Upper lobe of left lung (tissue), 6 donors: ENCODE measurements at regions not wholly inside any gene's neighbourhood (a gene's known extent, or its start where the extent isn't known, plus 50 kb on each side); places are given as distances from the start of the nearest gene placed in this dataset.

Experiments
- ATAC-seq, 2 donors: fragments of 200-7000 bp; cut with Tn5 transposase; one replicate each; pipeline ENCODE4 v1.9.1; 2022; ENCODE audit warnings: mild to moderate bottlenecking in 2 of 2, moderate library complexity in 2 of 2; ENCODE audit not compliant: low FRiP score in 2 of 2
- DNase-seq, 2 donors: peaks; one replicate each; pipeline ENCODE4 v3.0.0-alpha.2; 2019 to 2020
- H3K27ac ChIP-seq, 4 donors: fragments of 200-600 bp; sonication (generic); one replicate each; pipeline ENCODE4 v1.5.1; 2016 to 2019
- H3K27me3 ChIP-seq, 4 donors: fragments of 200-600 bp; sonication (generic); one replicate each; pipeline ENCODE4 v1.5.1; 2017 to 2019
- H3K36me3 ChIP-seq, 4 donors: fragments of 200-600 bp; sonication (generic); one replicate each; pipeline ENCODE4 v1.5.1; 2016 to 2019
- H3K4me1 ChIP-seq, 4 donors: fragments of 200-600 bp; sonication (generic); one replicate each; pipeline ENCODE4 v1.5.1; 2018 to 2019
- H3K4me3 ChIP-seq, 4 donors: fragments of 200-600 bp; sonication (generic); one replicate each; pipeline ENCODE4 v1.5.1; 2017 to 2019; ENCODE audit warnings: mild to moderate bottlenecking in 2 of 4, moderate library complexity in 1 of 4
- H3K9me3 ChIP-seq, 4 donors: fragments of 200-600 bp; sonication (generic); one replicate each; pipeline ENCODE4 v1.5.1; 2018 to 2019
- CTCF ChIP-seq, 6 experiments: fragments of 450-650 bp in 4 of 6; fragments of 200-600 bp in 2 of 6; sonication (generic) in 2 of 6; IDR thresholded peaks; one replicate each; pipeline ENCODE4 v1.5.1; 2016 to 2019; ENCODE audit warnings: antibody characterized with exemption in 6 of 6
- EP300 ChIP-seq, 4 donors: sonication (generic); formaldehyde crosslinking; IDR thresholded peaks; one replicate each; pipeline ENCODE4 v1.5.1; 2017; ENCODE audit warnings: antibody characterized with exemption in 4 of 4, control low read depth in 2 of 4
- POLR2A ChIP-seq, 4 donors: fragments of 450-650 bp; IDR thresholded peaks; one replicate each; pipeline ENCODE4 v1.5.1; 2016 to 2017; ENCODE audit warnings: antibody characterized with exemption in 4 of 4, mild to moderate bottlenecking in 2 of 4
- POLR2AphosphoS5 ChIP-seq, 2 donors: sonication (generic); formaldehyde crosslinking; IDR thresholded peaks; one replicate each; pipeline ENCODE4 v1.5.1; 2017; ENCODE audit warnings: antibody characterized with exemption in 2 of 2
- WGBS, 2 donors: methylation state at CpG; one replicate each; pipeline ENCODE4 v1.1.5; 2017 to 2018; 5-methylcytosine and 5-hydroxymethylcytosine counted together
- donor health status: DM: no; HTN: no; CAD: no; lungs with moderate emphysema.
- donor health status: DM: no; HTN: yes; CAD: no; lungs with severe emphysema.

GRCh38 chr10:3532644-3533043 is 252.4 kb downstream of the KLF6 start:
- Histone ChIP-seq H3K36me3 (no peaks in the 10 kb centered on the region), H3K4me1 (no peaks in the 10 kb centered on the region), H3K27ac (no peak overlapping the region), H3K4me3 (no peak overlapping the region), H3K9me3 (no peaks in the 10 kb centered on the region), H3K27me3 (no peaks in the 10 kb centered on the region)
- 88 to 91% methylated on average over 12 of the region's 12 CpGs for WGBS, 2 donors
- ATAC-seq (no peak), DNase-seq (peak in 1 of 2 donors; percentile 22)
- TF ChIP-seq EP300 (IDR thresholded peaks at IDR 0.05): no peak
- TF ChIP-seq POLR2AphosphoS5 (IDR thresholded peaks at IDR 0.05): no peak
- TF ChIP-seq POLR2A (IDR thresholded peaks at IDR 0.05): no peak

- Histone ChIP-seq H3K27me3 (no peaks in the 10 kb centered on the region), H3K36me3 (no peaks in the 10 kb centered on the region), H3K4me3 (no peak overlapping the region), H3K4me1 (no peaks in the 10 kb centered on the region), H3K9me3 (no peaks in the 10 kb centered on the region), H3K27ac (no peak overlapping the region)
- DNase-seq (no peak), ATAC-seq (no peak)
- TF ChIP-seq POLR2A (IDR thresholded peaks at IDR 0.05) (no peak), EP300 (IDR thresholded peaks at IDR 0.05) (no peak), CTCF (IDR thresholded peaks at IDR 0.05) (no peak), POLR2AphosphoS5 (IDR thresholded peaks at IDR 0.05) (no peak)
- WGBS, 2 donors: 91 to 97% methylated on average over 5 of the region's 5 CpGs
These were observed 253.3 kb downstream of the KLF6 start for GRCh38 chr10:3531670-3532069.

GRCh38 chr10:3530783-3531645 is 254.0 kb downstream of the KLF6 start:
- 87 to 92% methylated on average over 14 to 16 of the region's 16 CpGs for WGBS, 2 donors
- ATAC-seq (no peak), DNase-seq (no peak)
- Histone ChIP-seq H3K9me3 (no peaks in the 10 kb centered on the region), H3K4me1 (no peaks in the 10 kb centered on the region), H3K27me3 (no peaks in the 10 kb centered on the region), H3K36me3 (no peaks in the 10 kb centered on the region), H3K27ac (no peak overlapping the region), H3K4me3 (no peak overlapping the region)
- TF ChIP-seq POLR2AphosphoS5 (IDR thresholded peaks at IDR 0.05) (no peak), CTCF (IDR thresholded peaks at IDR 0.05) (no peak), POLR2A (IDR thresholded peaks at IDR 0.05) (no peak), EP300 (IDR thresholded peaks at IDR 0.05) (no peak)

- 91 to 93% methylated on average over 13 of the region's 13 CpGs for WGBS, 2 donors
- no peak for ATAC-seq
- DNase-seq: peak in 1 of 2 donors; percentile 56
- no peak for TF ChIP-seq EP300 (IDR thresholded peaks at IDR 0.05)
- TF ChIP-seq CTCF (IDR thresholded peaks at IDR 0.05): no peak
- TF ChIP-seq POLR2A (IDR thresholded peaks at IDR 0.05): no peak
- no peak for TF ChIP-seq POLR2AphosphoS5 (IDR thresholded peaks at IDR 0.05)
- H3K27me3 ChIP-seq: no peaks in the 10 kb centered on the region
- H3K9me3 ChIP-seq: no peaks in the 10 kb centered on the region
- H3K36me3 ChIP-seq: no peaks in the 10 kb centered on the region
- H3K4me3 ChIP-seq: no peak overlapping the region
- H3K4me1 ChIP-seq: no peaks in the 10 kb centered on the region
- no peak overlapping the region for H3K27ac ChIP-seq
These were observed 254.7 kb downstream of the KLF6 start for GRCh38 chr10:3530346-3530745.

GRCh38 chr10:3529691-3530090 is 255.3 kb downstream of the KLF6 start:
- no peak for DNase-seq
- TF ChIP-seq EP300 (IDR thresholded peaks at IDR 0.05) (no peak), CTCF (IDR thresholded peaks at IDR 0.05) (no peak), POLR2AphosphoS5 (IDR thresholded peaks at IDR 0.05) (no peak), POLR2A (IDR thresholded peaks at IDR 0.05) (no peak)
- H3K4me1 ChIP-seq: no peaks in the 10 kb centered on the region

More at GRCh38 chr10:3529691-3530090, 255.3 kb downstream of the KLF6 start:
- Histone ChIP-seq H3K27ac (no peak overlapping the region), H3K36me3 (no peaks in the 10 kb centered on the region), H3K9me3 (no peaks in the 10 kb centered on the region), H3K4me3 (no peak overlapping the region), H3K27me3 (no peaks in the 10 kb centered on the region)
- 92 to 94% methylated on average over 11 of the region's 11 CpGs for WGBS, 2 donors
- ATAC-seq: no peak
